Ovary (tissue), 7 donors: ENCODE measurements at regions not wholly inside any gene's neighbourhood (a gene's known extent, or its start where the extent isn't known, plus 50 kb on each side); places are given as distances from the start of the nearest gene placed in this dataset.
A peak's percentile ranks its signal among the peaks of the same experiment; 100 is the strongest.

Experiments used
- DNase-seq, 5 donors: peaks; one replicate each; pipeline ENCODE4 v3.0.0-alpha.2; 2019 to 2020
- H3K27ac ChIP-seq, 2 donors: fragments of 200-600 bp; one replicate each; pipeline versions ENCODE4 v1.5.1 to v1.8.0; 2019 to 2022
- H3K27me3 ChIP-seq: fragments of 200-600 bp; one replicate; pipeline ENCODE4 v1.8.0; 2022
- H3K36me3 ChIP-seq: fragments of 200-600 bp; sonication (generic); one replicate; pipeline ENCODE4 v1.5.1; 2019
- H3K4me1 ChIP-seq: one replicate; pipeline ENCODE4 v1.8.1; 2013; ENCODE audit warnings: mild to moderate bottlenecking, moderate library complexity; ENCODE audit not compliant: insufficient read depth
- H3K4me3 ChIP-seq: fragments of 200-600 bp; sonication (generic); one replicate; pipeline ENCODE4 v1.5.1; 2017
- H3K9me3 ChIP-seq, 2 donors: fragments of 200-600 bp in 1 of 2; sonication (generic) in 1 of 2; one replicate each; pipeline versions ENCODE4 v1.5.1 to v1.8.1; 2013 to 2019; ENCODE audit warnings: mild to moderate bottlenecking in 1 of 2, moderate library complexity in 1 of 2
- EP300 ChIP-seq: sonication (generic); formaldehyde crosslinking; IDR thresholded peaks from one replicate; pipeline ENCODE4 v1.6.1; 2017; ENCODE audit warnings: antibody characterized with exemption
- POLR2A ChIP-seq: fragments of 450-650 bp; IDR thresholded peaks from one replicate; pipeline ENCODE4 v1.6.1; 2017; ENCODE audit warnings: antibody characterized with exemption, mild to moderate bottlenecking, moderate library complexity
- WGBS, 3 donors: extraction: QIAGEN DNeasy Blood & Tissue Kit in 1 of 3; methylation state at CpG; one replicate each; pipeline versions ENCODE4 v1.1.5 to v1.1.7; 2013 to 2017; 5-methylcytosine and 5-hydroxymethylcytosine counted together
- intact Hi-C, 4 donors: fragments of 100-400 bp; cut with DNase I; formaldehyde crosslinking; loops; one replicate each; pipeline versions ENCODE4 v1.11.0 to v1.15.1; 2022 to 2023
- TF ChIP-seq, protein P1 (sequence below), 3 donors: fragments of 450-650 bp in 2 of 3; fragments of 200-600 bp in 1 of 3; IDR thresholded peaks; one replicate each; pipeline versions ENCODE4 v1.5.1 to v1.8.0; 2016 to 2022; ENCODE audit warnings: antibody characterized with exemption in 3 of 3, mild to moderate bottlenecking in 1 of 3
- donor health status: DM: no; HTN: no; CAD: no; lungs with moderate emphysema.
- donor health status: DM: no; HTN: no; CAD: no.
- donor health status: Bipolar disorder and iron deficiency.
- donor health status: DM: no; HTN: no; CAD: no.
- donor health status: DM: yes; HTN: yes; CAD: no.

DNA sequence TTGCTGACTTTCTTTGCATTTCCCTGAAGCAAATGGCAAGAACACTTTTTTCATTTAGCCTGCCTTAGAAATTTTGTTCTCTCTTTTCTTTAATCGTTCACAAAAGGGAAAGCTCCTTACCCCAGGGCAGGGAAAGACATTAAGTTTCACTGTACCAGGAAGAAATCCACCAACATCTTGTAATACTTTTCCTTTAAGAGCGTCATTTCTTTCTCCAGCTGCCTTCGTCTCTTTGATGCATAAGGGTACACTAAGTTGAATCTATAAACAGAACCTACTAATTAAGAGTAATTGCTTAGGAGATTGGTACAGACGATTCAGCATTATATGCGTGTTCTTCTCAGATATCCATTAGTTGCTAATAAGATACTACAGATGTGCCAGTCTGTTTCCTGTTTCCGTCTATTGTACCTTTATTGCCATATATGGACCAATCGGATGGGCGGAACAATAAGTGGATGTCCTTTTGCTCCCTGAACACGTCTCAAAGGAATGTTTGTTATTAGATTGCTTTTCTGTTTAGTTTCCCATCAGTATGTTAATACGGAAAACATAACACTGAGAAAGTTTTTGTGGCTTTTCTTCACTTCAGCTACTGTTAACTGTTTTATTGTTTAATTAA lies 276.7 kb upstream of the RARB start:
- Histone ChIP-seq H3K9me3 (no peaks in the 10 kb centered on the region), H3K4me3 (peak overlapping the region; percentile 20), H3K27me3 (no peaks in the 10 kb centered on the region), H3K4me1 (no peaks in the 10 kb centered on the region), H3K36me3 (no peaks in the 10 kb centered on the region), H3K27ac (no peak overlapping the region)
- intact Hi-C loops: no loop called here
- no peak for DNase-seq
- TF ChIP-seq, protein P1, sequence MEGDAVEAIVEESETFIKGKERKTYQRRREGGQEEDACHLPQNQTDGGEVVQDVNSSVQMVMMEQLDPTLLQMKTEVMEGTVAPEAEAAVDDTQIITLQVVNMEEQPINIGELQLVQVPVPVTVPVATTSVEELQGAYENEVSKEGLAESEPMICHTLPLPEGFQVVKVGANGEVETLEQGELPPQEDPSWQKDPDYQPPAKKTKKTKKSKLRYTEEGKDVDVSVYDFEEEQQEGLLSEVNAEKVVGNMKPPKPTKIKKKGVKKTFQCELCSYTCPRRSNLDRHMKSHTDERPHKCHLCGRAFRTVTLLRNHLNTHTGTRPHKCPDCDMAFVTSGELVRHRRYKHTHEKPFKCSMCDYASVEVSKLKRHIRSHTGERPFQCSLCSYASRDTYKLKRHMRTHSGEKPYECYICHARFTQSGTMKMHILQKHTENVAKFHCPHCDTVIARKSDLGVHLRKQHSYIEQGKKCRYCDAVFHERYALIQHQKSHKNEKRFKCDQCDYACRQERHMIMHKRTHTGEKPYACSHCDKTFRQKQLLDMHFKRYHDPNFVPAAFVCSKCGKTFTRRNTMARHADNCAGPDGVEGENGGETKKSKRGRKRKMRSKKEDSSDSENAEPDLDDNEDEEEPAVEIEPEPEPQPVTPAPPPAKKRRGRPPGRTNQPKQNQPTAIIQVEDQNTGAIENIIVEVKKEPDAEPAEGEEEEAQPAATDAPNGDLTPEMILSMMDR (IDR thresholded peaks at IDR 0.05): no peak
- no peak for TF ChIP-seq EP300
- 5 to 19% (median 5%) methylated on average over 10 of the region's 10 CpGs for WGBS, 3 donors

DNA sequence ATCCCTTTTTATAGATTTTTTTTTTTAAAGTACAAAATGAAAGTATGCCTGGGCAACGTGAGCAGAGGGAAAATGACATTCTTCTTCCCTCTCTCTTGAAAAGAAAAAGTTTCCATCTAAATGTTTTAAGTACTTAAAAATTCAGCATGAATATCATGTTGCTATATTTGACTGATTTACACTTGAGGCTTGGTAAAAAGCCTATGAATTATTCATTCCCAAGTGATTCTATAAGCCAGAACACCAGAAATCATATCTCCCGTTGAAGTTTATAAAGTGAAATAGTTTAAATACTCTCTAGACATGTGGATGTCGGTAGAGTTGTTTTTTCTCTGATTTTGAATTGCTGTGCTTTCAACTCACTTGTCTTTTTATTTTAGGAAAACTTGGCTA lies 276.2 kb upstream of the RARB start:
- H3K27me3 ChIP-seq: no peaks in the 10 kb centered on the region
- DNase-seq: no peak
- intact Hi-C loops: no loop called here
- peak overlapping the region; percentile 20 for H3K4me3 ChIP-seq
- no peaks in the 10 kb centered on the region for H3K4me1 ChIP-seq
- TF ChIP-seq EP300: no peak
- WGBS, 3 donors: 2 to 4% (median 3%) methylated on average over 3 of the region's 3 CpGs
- H3K27ac ChIP-seq: no peak overlapping the region
- no peaks in the 10 kb centered on the region for H3K36me3 ChIP-seq
- no peaks in the 10 kb centered on the region for H3K9me3 ChIP-seq

DNA sequence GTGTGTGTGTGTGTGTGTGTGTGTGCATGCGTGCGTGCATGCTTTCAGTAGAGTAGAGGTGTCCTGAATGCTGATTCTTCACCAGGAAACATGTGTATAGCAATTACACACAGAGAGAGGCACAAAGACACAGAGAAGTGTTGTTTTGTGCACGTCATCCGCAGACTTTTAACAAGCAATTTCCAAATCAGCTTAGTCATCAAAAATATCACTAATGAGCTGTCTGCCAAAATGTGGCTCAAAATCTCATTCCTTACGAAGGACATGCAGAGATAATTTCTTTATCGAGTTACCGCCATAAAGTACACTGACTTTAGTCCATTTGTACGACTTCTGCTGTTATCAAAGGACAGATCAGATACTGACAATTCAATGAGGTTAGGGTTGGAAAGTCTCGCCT lies 274.9 kb upstream of the RARB start:
- intact Hi-C loops: no loop called here

DNA sequence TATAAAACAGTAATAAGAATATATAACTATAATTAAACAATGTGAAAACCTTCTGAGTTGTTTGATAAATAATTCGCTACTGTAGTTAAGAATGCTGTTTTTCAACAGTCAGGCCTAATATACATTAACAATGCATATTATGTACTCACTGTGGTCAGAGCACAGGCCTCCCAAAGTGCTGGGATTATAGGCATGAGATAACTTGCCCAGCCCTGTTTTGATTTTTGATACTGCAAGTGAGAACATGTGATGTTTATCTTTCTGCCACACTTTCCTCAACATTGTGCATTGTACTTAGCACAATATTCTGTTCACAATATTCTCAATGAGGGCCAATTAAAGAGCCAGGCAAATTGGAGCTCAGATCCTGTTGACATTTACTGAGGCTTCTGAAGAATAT lies 274.5 kb upstream of the RARB start:
- no peak for TF ChIP-seq POLR2A
- Histone ChIP-seq H3K9me3 (no peaks in the 10 kb centered on the region), H3K36me3 (no peaks in the 10 kb centered on the region), H3K4me1 (no peaks in the 10 kb centered on the region), H3K27me3 (no peaks in the 10 kb centered on the region), H3K27ac (no peak overlapping the region), H3K4me3 (no peak overlapping the region)
- intact Hi-C loops: no loop called here
- no peak for DNase-seq
- 98 to 100% (median 100%) methylated on average over 1 of the region's 1 CpG for whole genome bisulfite sequencing, 3 donors

More for the DNA sequence above, 274.9 kb upstream of the RARB start:
- no peaks in the 10 kb centered on the region for H3K9me3 ChIP-seq
- TF ChIP-seq POLR2A: no peak
- WGBS, 3 donors: 90 to 94% (median 90%) methylated on average over 9 of the region's 9 CpGs
- DNase-seq: no peak
- H3K27me3 ChIP-seq: no peaks in the 10 kb centered on the region
- no peaks in the 10 kb centered on the region for H3K36me3 ChIP-seq
- H3K27ac ChIP-seq: no peak overlapping the region
- H3K4me3 ChIP-seq: no peak overlapping the region
- no peaks in the 10 kb centered on the region for H3K4me1 ChIP-seq

DNA sequence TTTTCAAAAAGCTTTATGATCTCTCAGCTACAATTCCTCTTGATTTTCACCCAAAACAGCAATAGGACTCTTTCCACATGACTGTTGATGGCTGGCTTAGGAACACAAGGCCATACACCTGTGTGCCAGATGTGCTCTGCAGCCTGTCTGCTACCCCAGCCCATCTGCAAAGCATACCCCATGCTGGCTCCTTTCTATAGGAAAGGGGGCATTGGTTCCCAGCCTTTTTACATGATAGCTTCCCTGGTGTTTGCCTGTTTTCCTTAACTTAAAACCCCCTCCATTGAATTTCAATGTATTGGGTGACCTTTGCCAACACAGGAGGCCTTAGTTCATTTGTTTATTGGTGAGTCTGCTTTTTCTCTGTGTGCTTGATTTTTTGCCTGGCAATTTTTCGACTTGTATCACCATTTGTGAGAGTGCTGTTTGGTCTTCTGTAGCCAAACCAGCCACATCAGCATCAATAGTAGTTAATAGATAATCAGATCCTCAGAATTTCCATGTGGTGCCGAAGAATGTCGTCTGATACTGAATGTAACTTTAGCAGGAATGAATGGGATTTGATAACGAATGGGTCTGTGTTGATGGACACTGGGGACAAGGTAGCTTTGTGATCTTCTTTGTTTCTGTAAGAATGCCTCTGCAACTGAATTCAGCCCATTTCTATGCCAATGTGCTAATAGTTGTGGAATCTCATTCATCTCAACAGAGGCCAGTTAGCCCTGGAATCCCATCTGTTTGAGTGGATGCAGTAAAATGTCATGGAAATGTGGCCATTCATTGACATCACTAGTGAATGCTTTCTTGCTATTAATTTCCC lies 272.2 kb upstream of the RARB start:
- intact Hi-C loops: no loop called here
- no peak for DNase-seq
- WGBS, 3 donors: 84 to 86% (median 84%) methylated on average over 4 of the region's 4 CpGs
- TF ChIP-seq POLR2A: no peak
- TF ChIP-seq, protein P1 (IDR thresholded peaks at IDR 0.05): no peak
- no peak for TF ChIP-seq EP300
- Histone ChIP-seq H3K27me3 (no peaks in the 10 kb centered on the region), H3K9me3 (no peaks in the 10 kb centered on the region), H3K36me3 (no peaks in the 10 kb centered on the region), H3K4me1 (no peaks in the 10 kb centered on the region), H3K4me3 (no peak overlapping the region), H3K27ac (no peak overlapping the region)

DNA sequence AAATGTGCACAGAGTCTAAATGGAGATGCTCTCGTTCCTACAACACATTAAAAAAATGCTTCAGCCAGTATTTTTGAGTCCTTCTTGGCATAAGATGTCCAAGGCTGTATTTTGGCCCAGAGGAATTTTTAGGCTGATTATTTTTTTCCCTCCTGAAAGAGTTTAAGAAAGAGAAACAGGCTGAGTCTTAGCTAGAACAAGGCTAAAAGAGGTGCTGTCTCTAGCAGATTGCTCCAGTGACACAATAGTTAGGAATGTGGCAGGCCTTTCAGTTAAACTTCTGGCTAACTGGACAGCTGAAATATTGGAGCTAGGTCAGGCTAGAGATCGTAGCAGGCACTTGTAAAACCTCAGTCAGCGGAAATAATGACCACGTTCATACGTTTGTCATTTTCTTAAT lies 271.4 kb upstream of the RARB start:
- H3K4me3 ChIP-seq: no peak overlapping the region
- H3K4me1 ChIP-seq: no peaks in the 10 kb centered on the region
- WGBS, 3 donors: 13 to 18% (median 16%) methylated on average over 5 of the region's 5 CpGs
- intact Hi-C loops: no loop called here
- H3K36me3 ChIP-seq: no peaks in the 10 kb centered on the region
- no peak overlapping the region for H3K27ac ChIP-seq
- H3K9me3 ChIP-seq: no peaks in the 10 kb centered on the region
- peak in 1 of 5 donors; percentile 8 for DNase-seq
- TF ChIP-seq EP300 (no peak), POLR2A (no peak)
- TF ChIP-seq, protein P1 (IDR thresholded peaks at IDR 0.05): no peak
- no peaks in the 10 kb centered on the region for H3K27me3 ChIP-seq
